Glutamatergic neuron (in vitro differentiated cells): ENCODE measurements at regions not wholly inside any gene's neighbourhood (a gene's known extent, or its start where the extent isn't known, plus 50 kb on each side); places are given as distances from the start of the nearest gene placed in this dataset.

Source experiments
- DNase-seq: peaks from one replicate; pipeline ENCODE4 v3.0.0; 2022
- H3K27ac Mint-ChIP-seq: one replicate; pipeline ENCODE4 v1.8.0; 2020; ENCODE audit warnings: mild to moderate bottlenecking, mixed read lengths, inconsistent platforms; ENCODE audit not compliant: unreplicated experiment
- H3K27me3 Mint-ChIP-seq: one replicate; pipeline ENCODE4 v1.8.0; 2020; ENCODE audit warnings: mild to moderate bottlenecking, moderate library complexity, mixed read lengths, inconsistent platforms; ENCODE audit not compliant: unreplicated experiment
- H3K36me3 Mint-ChIP-seq: one replicate; pipeline ENCODE4 v1.8.0; 2020; ENCODE audit warnings: mild to moderate bottlenecking, mixed read lengths, inconsistent platforms; ENCODE audit not compliant: unreplicated experiment
- H3K4me1 Mint-ChIP-seq: one replicate; pipeline ENCODE4 v1.8.0; 2020; ENCODE audit warnings: mild to moderate bottlenecking, low read depth, mixed read lengths, inconsistent platforms; ENCODE audit not compliant: unreplicated experiment
- H3K4me3 Mint-ChIP-seq: one replicate; pipeline ENCODE4 v1.8.0; 2020; ENCODE audit warnings: mild to moderate bottlenecking, mixed read lengths, inconsistent platforms; ENCODE audit not compliant: unreplicated experiment
- H3K9me3 Mint-ChIP-seq: one replicate; pipeline ENCODE4 v1.8.0; 2020; ENCODE audit warnings: mild to moderate bottlenecking, moderate library complexity, mixed read lengths, inconsistent platforms; ENCODE audit not compliant: unreplicated experiment
- CTCF ChIP-seq: fragments of 200-600 bp; sonication (generic); IDR thresholded peaks from one replicate; pipeline ENCODE4 v1.5.0; 2021; ENCODE audit not compliant: partially characterized antibody, unreplicated experiment

DNA sequence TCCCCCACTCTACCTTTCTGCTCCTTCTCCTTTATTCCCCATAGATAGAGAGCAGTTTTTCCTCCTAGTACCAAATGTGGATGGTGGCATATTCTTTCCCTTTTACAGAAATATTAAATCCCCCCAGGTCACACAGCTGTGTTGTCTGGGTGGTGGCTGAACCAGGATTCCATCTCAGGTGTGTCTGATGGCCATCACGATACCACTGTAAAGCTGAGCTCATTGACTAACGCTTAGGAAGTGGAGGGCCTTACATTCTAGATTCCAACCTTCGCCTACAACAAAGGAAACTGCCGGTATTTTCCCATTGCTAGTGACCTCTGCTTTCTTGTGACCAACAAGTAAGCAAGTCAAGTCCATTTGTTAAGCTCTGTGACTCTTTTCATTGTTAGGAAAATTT lies 131.9 kb upstream of the KLF4 start:
- no peaks in the 10 kb centered on the region for H3K36me3 Mint-ChIP-seq
- H3K27me3 Mint-ChIP-seq: peaks cover 5% of the 10 kb centered on the region
- no peaks in the 10 kb centered on the region for H3K4me1 Mint-ChIP-seq
- no peak overlapping the region for H3K4me3 Mint-ChIP-seq
- TF ChIP-seq CTCF: no peak
- H3K9me3 Mint-ChIP-seq: peaks cover 3% of the 10 kb centered on the region
- DNase-seq: no peak
- H3K27ac Mint-ChIP-seq: no peak overlapping the region

DNA sequence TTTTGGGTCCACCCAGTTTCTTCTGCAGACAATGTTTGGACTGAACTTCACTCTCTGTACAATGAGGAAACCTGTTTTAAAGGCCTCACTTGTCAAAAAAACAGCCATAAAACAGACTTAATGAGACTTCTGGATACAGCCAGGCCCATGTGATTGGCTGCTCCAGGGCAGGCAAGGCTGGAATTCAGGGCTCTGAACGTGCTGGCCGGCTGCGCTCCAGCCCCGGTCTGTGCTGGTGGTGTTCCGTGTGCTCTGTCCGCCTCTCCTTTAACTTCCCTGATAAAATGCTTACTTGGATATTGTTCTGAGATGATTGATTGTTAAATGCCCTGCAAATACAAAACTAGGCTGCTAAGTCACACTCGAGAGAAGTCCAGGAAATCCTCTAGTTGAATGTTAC lies 131.2 kb upstream of the KLF4 start:
- DNase-seq: no peak
- Mint-ChIP-seq H3K36me3 (no peaks in the 10 kb centered on the region), H3K27ac (no peak overlapping the region), H3K9me3 (peaks cover 1% of the 10 kb centered on the region), H3K27me3 (peaks cover 5% of the 10 kb centered on the region), H3K4me3 (no peak overlapping the region), H3K4me1 (no peaks in the 10 kb centered on the region)
- no peak for TF ChIP-seq CTCF

DNA sequence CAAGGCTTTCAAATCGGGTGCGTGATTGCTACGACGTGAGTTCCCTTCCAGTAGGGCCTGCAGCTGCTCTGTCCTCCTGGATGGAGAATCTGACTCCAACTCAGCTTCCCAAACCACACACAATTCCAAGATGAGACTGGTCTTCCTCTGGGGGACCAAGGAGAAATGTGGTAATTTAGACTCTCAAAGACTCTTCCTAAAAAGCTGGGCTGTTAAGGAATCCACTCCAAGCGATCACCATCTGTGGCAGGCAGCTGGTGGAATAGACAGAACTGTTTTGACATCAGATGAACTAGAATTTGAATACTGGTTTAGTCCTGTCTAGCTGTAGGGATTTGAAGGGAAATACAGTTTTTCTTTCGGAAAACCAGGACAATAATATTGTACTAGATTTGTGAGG lies 130.7 kb upstream of the KLF4 start:
- no peak overlapping the region for H3K4me3 Mint-ChIP-seq
- peaks cover 1% of the 10 kb centered on the region for H3K9me3 Mint-ChIP-seq
- peaks cover 5% of the 10 kb centered on the region for H3K27me3 Mint-ChIP-seq
- no peaks in the 10 kb centered on the region for H3K4me1 Mint-ChIP-seq
- H3K27ac Mint-ChIP-seq: no peak overlapping the region
- no peak for DNase-seq
- TF ChIP-seq CTCF: no peak
- H3K36me3 Mint-ChIP-seq: no peaks in the 10 kb centered on the region

- H3K9me3 Mint-ChIP-seq: no peaks in the 10 kb centered on the region
- H3K27me3 Mint-ChIP-seq: peaks cover 5% of the 10 kb centered on the region
Measured at GRCh38 chr9:107615321-107615720, 125.8 kb upstream of the KLF4 start.

GRCh38 chr9:107614765-107615164 lies 125.2 kb upstream of the KLF4 start:
- H3K36me3 Mint-ChIP-seq: no peaks in the 10 kb centered on the region
- no peak overlapping the region for H3K27ac Mint-ChIP-seq
- no peaks in the 10 kb centered on the region for H3K4me1 Mint-ChIP-seq
- H3K27me3 Mint-ChIP-seq: peaks cover 5% of the 10 kb centered on the region
- H3K4me3 Mint-ChIP-seq: no peak overlapping the region
- no peaks in the 10 kb centered on the region for H3K9me3 Mint-ChIP-seq
- no peak for DNase-seq
- no peak for TF ChIP-seq CTCF

More at GRCh38 chr9:107615321-107615720, 125.8 kb upstream of the KLF4 start:
- Mint-ChIP-seq H3K4me3 (no peak overlapping the region), H3K36me3 (no peaks in the 10 kb centered on the region), H3K27ac (no peak overlapping the region), H3K4me1 (no peaks in the 10 kb centered on the region)
- no peak for DNase-seq
- TF ChIP-seq CTCF: no peak
